ENCODE measurements at regions not wholly inside any gene's neighbourhood (a gene's known extent, or its start where the extent isn't known, plus 50 kb on each side); places are given as distances from the start of the nearest gene placed in this dataset.
"Not testable (repeated sequence)": the region's sequence is repeated elsewhere in the genome, so short reads cannot be mapped to it uniquely, and the experiment has no call there.

DNA sequence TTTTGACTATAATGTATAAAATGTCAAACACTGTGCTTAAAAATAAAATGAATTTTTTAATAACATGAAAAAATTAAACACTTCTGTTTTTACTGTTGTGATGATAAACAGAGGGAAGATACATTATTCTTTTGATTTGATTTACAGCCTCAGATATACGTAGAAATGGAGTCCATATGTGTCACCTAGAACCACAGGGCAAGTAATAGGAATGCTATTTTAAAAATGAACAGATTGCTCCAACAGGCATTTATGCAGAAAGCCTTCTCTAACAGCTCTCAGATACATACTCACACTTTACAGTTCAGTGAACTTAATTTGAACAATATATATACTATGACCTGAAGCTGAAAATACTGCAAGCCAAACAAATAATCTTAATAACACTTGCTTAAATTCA lies 1551.0 kb downstream of the GRIK2 start:
- no peak for DNase-seq
- in situ Hi-C loops (cut with HindIII; ENCODE audit: low pct_ligation_motif_present, low pct_unique_long_range_greater_than_20kb, low sequenced_read_pairs), result no loop called here

DNA sequence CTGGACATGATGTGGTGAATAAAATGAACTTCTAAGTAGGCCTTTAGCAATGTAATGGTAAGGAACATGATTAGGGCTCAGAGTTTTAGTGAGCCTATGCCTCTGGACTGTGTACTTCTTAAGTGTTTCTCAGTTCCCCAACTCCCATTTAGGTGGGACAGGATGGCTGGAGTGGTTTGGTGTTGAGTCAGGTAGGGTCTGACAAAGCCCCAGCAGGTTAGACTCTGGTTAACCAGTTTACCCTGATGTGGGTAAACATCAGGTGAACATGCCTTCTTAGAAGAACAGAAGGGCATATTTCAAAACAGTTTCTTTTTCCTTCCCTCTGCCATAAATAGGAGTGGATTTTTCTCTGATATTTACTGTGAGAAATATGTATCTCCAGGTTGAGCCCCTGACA lies 1548.7 kb downstream of the GRIK2 start:
- in situ Hi-C loops (cut with HindIII; ENCODE audit: low pct_ligation_motif_present, low pct_unique_long_range_greater_than_20kb, low sequenced_read_pairs), result no loop called here
- no peak for DNase-seq

GRCh38 chr6:102936959-102937358 lies 1543.5 kb downstream of the GRIK2 start:
- DNase-seq, result no peak
- in situ Hi-C loops (cut with HindIII; ENCODE audit: low pct_ligation_motif_present, low pct_unique_long_range_greater_than_20kb, low sequenced_read_pairs), result no loop called here

GRCh38 chr6:102928109-102928508 lies 1534.6 kb downstream of the GRIK2 start:
- no peak for DNase-seq

GRCh38 chr6:102918161-102918560 lies 1524.7 kb downstream of the GRIK2 start:
- in situ Hi-C loops (cut with HindIII; ENCODE audit: low pct_ligation_motif_present, low pct_unique_long_range_greater_than_20kb, low sequenced_read_pairs), result no loop called here
- DNase-seq, result no peak

More at GRCh38 chr6:102928109-102928508, 1534.6 kb downstream of the GRIK2 start:
- in situ Hi-C loops (cut with HindIII; ENCODE audit: low pct_ligation_motif_present, low pct_unique_long_range_greater_than_20kb, low sequenced_read_pairs), result no loop called here

- no peak for DNase-seq
- in situ Hi-C loops (cut with HindIII; ENCODE audit: low pct_ligation_motif_present, low pct_unique_long_range_greater_than_20kb, low sequenced_read_pairs), result no loop called here
Observed at GRCh38 chr6:102911571-102911970, 1518.1 kb downstream of the GRIK2 start.

DNA sequence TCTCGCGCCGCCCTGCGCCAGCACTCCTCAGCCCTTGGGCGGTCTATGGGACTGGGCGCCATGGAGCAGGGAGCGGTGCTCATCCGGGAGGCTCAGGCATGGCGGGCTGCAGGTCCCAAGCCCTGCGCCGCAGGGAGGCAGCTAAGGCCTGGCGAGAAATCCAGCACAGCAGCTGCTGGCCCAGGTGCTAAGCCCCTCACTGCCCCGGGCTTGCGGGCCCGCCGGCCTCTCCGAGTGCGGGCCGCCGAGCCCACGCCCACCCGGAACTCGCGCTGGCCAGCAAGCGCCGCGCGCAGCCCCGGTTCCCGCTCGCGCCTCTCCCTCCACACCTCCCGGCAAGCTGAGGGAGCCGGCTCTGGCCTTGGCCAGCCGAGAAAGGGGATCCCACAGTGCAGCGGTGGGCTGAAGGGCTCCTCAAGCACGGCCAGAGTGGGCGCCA lies 1517.2 kb downstream of the GRIK2 start:
- DNase-seq; in situ Hi-C loops (cut with HindIII; ENCODE audit: low pct_ligation_motif_present, low pct_unique_long_range_greater_than_20kb, low sequenced_read_pairs): not testable (repeated sequence)

GRCh38 chr6:102907181-102907580 lies 1513.7 kb downstream of the GRIK2 start:
- in situ Hi-C loops (cut with HindIII; ENCODE audit: low pct_ligation_motif_present, low pct_unique_long_range_greater_than_20kb, low sequenced_read_pairs), result no loop called here
- DNase-seq, result no peak

DNA sequence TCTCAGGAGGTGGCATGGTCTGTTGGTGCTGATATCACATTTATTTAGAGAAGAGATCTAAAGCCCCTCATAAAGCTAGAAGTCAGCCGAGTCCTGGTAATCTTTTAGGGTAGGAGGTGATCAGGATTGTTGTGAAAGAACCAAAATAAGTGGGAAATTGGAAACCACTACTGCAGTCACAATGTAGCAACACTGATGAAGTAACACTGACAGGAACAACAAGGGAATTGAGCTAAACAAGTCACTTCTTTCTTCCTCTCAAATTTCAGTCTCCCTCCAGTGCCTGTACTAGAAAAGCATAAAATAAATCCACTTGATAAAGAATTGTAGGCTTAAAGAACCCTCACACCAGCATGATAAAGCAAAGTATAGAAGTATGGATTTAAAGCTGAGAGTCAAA lies 1509.0 kb downstream of the GRIK2 start:
- no peak for DNase-seq
- in situ Hi-C loops (cut with HindIII; ENCODE audit: low pct_ligation_motif_present, low pct_unique_long_range_greater_than_20kb, low sequenced_read_pairs), result no loop called here

DNA sequence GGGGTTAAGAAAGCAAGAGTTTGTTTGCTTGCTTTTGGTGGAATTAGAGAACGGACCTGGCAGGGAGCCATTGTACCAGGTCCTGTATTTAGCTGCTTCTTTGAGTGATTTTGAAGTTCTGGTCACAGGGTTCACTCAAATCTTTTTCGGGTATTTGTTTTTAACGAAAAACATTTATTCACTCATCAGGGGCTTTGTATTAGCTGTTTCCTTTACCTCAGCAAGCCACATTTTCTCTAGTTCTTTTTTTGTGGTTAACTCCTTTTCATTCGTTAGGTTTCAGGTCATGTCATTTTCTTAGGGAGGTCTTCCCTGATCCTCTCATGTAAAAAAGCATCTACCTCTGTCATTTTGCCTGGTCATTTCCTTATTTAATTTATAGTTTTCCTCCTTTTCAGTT lies 1502.2 kb downstream of the GRIK2 start:
- in situ Hi-C loops (cut with HindIII; ENCODE audit: low pct_ligation_motif_present, low pct_unique_long_range_greater_than_20kb, low sequenced_read_pairs), result no loop called here
- DNase-seq, result no peak

- no peak for DNase-seq
- in situ Hi-C loops (cut with HindIII; ENCODE audit: low pct_ligation_motif_present, low pct_unique_long_range_greater_than_20kb, low sequenced_read_pairs), result no loop called here
Observed at GRCh38 chr6:102885165-102885564, 1491.7 kb downstream of the GRIK2 start.

- in situ Hi-C loops (cut with HindIII; ENCODE audit: low pct_ligation_motif_present, low pct_unique_long_range_greater_than_20kb, low sequenced_read_pairs), result no loop called here
- DNase-seq, result no peak
Observed at GRCh38 chr6:102853249-102853955, 1459.9 kb downstream of the GRIK2 start.

DNA sequence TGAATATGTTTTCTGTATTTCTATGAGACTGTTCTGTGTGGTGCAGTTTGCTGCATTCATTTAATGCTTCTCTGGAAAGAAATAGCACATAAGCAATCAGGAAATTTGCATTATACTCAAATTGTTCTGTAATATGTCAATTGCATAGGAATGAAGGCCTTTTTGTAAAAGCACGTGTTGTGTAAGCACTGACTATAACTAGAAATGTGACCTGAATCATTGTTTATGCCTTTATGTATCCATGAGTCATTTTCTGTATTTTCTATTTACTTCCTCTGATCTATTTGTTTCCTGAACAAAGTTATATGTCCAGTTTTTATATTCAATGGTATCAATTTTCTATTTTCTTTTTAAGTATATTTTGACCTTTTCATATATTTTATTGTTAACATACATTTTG lies 1455.3 kb downstream of the GRIK2 start:
- DNase-seq, result no peak

GRCh38 chr6:102848210-102848609 lies 1454.7 kb downstream of the GRIK2 start:
- no peak for DNase-seq
- in situ Hi-C loops (cut with HindIII; ENCODE audit: low pct_ligation_motif_present, low pct_unique_long_range_greater_than_20kb, low sequenced_read_pairs), result no loop called here

More for the DNA sequence above, 1455.3 kb downstream of the GRIK2 start:
- in situ Hi-C loops (cut with HindIII; ENCODE audit: low pct_ligation_motif_present, low pct_unique_long_range_greater_than_20kb, low sequenced_read_pairs), result no loop called here

DNA sequence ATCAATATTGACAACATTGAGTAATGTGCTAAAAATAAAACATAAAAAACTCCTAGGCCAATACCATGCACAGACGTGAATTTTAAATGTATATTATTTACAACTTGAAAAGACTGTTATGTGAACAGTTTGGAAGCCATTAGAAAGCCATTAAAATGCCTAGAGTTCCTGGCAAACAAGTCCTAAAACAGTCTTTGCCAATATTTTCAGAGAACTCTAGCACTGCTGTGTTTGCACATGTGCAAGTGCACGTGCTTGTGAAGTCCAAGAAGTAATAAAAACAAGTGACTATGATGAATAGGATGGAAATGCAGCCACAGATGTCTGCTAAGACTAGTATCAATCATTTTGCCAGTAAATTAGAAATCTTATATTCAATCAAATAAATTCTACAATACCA lies 1447.6 kb downstream of the GRIK2 start:
- no peak for DNase-seq
- in situ Hi-C loops (cut with HindIII; ENCODE audit: low pct_ligation_motif_present, low pct_unique_long_range_greater_than_20kb, low sequenced_read_pairs), result no loop called here

GRCh38 chr6:102832021-102832420 lies 1438.5 kb downstream of the GRIK2 start:
- in situ Hi-C loops (cut with HindIII; ENCODE audit: low pct_ligation_motif_present, low pct_unique_long_range_greater_than_20kb, low sequenced_read_pairs), result no loop called here
- DNase-seq, result no peak

- in situ Hi-C loops (cut with HindIII; ENCODE audit: low pct_ligation_motif_present, low pct_unique_long_range_greater_than_20kb, low sequenced_read_pairs), result no loop called here
- DNase-seq, result no peak
Observed at GRCh38 chr6:102820098-102820497, 1426.6 kb downstream of the GRIK2 start.

DNA sequence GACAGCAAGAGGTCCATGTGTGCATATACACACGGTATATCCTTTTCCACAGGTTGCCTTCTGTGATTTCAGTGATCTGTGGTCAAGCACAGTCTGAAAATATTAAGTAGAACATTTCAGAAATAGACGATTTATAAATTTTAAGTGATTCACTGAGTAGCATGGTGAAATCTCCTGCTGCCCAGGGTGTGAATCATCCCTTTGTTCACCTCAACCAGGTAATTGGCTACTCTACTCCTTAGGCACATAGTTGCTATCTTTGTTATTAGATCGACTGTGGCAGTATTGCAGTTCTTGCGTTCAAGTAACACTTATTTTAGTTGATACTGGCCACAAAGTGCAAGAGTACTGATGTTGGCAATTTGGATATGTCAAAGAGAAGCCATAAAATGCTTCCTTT lies 1421.7 kb downstream of the GRIK2 start:
- in situ Hi-C loops (cut with HindIII; ENCODE audit: low pct_ligation_motif_present, low pct_unique_long_range_greater_than_20kb, low sequenced_read_pairs), result no loop called here
- DNase-seq, result no peak

GRCh38 chr6:102813489-102814275 lies 1420.2 kb downstream of the GRIK2 start:
- in situ Hi-C loops (cut with HindIII; ENCODE audit: low pct_ligation_motif_present, low pct_unique_long_range_greater_than_20kb, low sequenced_read_pairs), result no loop called here
- DNase-seq, result no peak

DNA sequence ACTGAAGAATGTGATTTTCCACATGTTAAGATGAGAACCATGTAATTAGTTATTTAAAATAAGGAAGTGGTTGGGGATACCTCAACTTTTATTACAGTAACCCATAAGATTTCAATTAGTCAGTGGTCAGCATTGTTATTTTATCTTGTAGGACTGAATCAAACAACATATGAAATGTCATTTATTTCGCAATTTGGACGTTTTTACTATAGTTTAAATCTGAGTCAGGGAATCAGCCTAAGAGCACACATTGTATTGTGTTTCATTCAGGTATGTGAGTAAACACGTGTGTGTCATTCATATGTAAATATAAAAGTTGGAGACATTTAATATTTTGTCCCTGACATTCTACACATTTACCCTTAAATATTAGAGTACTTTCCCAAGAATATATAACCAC lies 1418.7 kb downstream of the GRIK2 start:
- in situ Hi-C loops (cut with HindIII; ENCODE audit: low pct_ligation_motif_present, low pct_unique_long_range_greater_than_20kb, low sequenced_read_pairs), result no loop called here
- DNase-seq, result no peak
